ENCODE measurements at regions not wholly inside any gene's neighbourhood (a gene's known extent, or its start where the extent isn't known, plus 50 kb on each side); places are given as distances from the start of the nearest gene placed in this dataset.

DNA sequence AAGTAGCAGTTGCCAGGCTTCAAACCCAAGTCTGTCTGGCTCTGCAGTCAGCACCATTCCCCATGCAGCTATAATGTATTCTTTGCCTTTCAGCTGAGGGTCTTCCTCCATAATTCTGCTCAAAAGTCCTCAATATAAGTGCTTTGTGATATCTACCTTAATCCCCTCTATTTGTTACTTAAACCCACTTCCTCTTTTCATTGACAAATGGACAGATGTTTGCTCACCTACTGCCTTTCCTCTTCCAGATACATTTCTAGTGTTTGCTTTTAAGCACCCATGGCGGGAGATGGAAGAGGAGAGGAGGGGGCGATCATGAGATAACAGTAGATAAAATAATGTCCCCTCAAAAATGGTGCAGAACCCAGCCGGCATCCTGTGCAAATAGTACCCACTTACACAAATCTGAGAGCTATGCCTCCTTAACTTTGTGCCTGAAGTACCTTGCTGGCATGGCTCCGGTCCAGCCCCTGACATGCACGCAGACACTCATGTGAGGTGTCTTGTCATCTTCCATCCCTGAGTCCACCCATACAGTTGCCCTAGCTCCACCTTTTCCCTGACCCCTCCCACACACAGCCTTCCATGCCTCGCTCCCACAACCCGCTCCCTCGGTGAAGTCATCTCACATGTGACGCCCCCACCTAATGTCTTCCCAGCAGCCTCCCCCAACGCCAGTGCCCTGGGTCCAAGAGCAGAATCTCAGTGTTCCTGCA, 109.6 kb downstream of the TRIM29 start:
- no peaks in the 10 kb centered on the region for H3K36me3 ChIP-seq (ENCODE audit: control insufficient read depth in 4 of 4, insufficient read depth in 4 of 4, low read length in 3 of 4)
- H3K4me1 ChIP-seq (ENCODE audit: control extremely low read depth in 1 of 4, control insufficient read depth in 4 of 4, insufficient read depth in 4 of 4, low read length in 3 of 4), result no peaks in the 10 kb centered on the region
- peak in 1 of 3 donors; percentile 8 for DNase-seq
- WGBS (ENCODE audit: insufficient coverage), result 91% methylated on average over 7 of the region's 10 CpGs
- CTCF ChIA-PET, result no interaction called here
- POLR2A ChIA-PET, result no interaction called here
- no peak overlapping the region for H3K27ac ChIP-seq (ENCODE audit: insufficient read depth in 1 of 2, low read depth in 1 of 2, low read length in 2 of 2, poor library complexity in 1 of 2, severe bottlenecking in 2 of 2)
- no peak overlapping the region for H3K4me3 ChIP-seq (ENCODE audit: control insufficient read depth in 1 of 7, extremely low read depth in 1 of 7, insufficient read depth in 4 of 7, low read depth in 2 of 7, low read length in 6 of 7)
- no peaks in the 10 kb centered on the region for H3K9me3 ChIP-seq (ENCODE audit: control extremely low read depth in 1 of 5, control insufficient read depth in 4 of 5, insufficient read depth in 2 of 5, low read depth in 1 of 5, low read length in 4 of 5)
- peaks cover 0 to 34% (median 4%) of the 10 kb centered on the region in 5 experiments for H3K27me3 ChIP-seq (replicated peaks in 2 of 5; ENCODE audit: control insufficient read depth in 4 of 5, insufficient read depth in 5 of 5, low read length in 4 of 5)

GRCh38 chr11:120027546-120028180, 110.2 kb downstream of the TRIM29 start:
- peaks cover 0 to 39% (median 0%) of the 10 kb centered on the region in 5 experiments for H3K27me3 ChIP-seq (replicated peaks in 2 of 5; ENCODE audit: control insufficient read depth in 4 of 5, insufficient read depth in 5 of 5, low read length in 4 of 5)
- CTCF ChIA-PET, result no interaction called here
- no peaks in the 10 kb centered on the region for H3K36me3 ChIP-seq (ENCODE audit: control insufficient read depth in 4 of 4, insufficient read depth in 4 of 4, low read length in 3 of 4)
- WGBS (ENCODE audit: insufficient coverage), result 75% methylated on average over 11 of the region's 11 CpGs
- POLR2A ChIA-PET, result no interaction called here
- H3K4me1 ChIP-seq (ENCODE audit: control extremely low read depth in 1 of 4, control insufficient read depth in 4 of 4, insufficient read depth in 4 of 4, low read length in 3 of 4), result no peaks in the 10 kb centered on the region
- DNase-seq, result no peak
- no peak overlapping the region for H3K4me3 ChIP-seq (ENCODE audit: control insufficient read depth in 1 of 7, extremely low read depth in 1 of 7, insufficient read depth in 4 of 7, low read depth in 2 of 7, low read length in 6 of 7)
- no peak overlapping the region for H3K27ac ChIP-seq (ENCODE audit: insufficient read depth in 1 of 2, low read depth in 1 of 2, low read length in 2 of 2, poor library complexity in 1 of 2, severe bottlenecking in 2 of 2)
- no peaks in the 10 kb centered on the region for H3K9me3 ChIP-seq (ENCODE audit: control extremely low read depth in 1 of 5, control insufficient read depth in 4 of 5, insufficient read depth in 2 of 5, low read depth in 1 of 5, low read length in 4 of 5)

DNA sequence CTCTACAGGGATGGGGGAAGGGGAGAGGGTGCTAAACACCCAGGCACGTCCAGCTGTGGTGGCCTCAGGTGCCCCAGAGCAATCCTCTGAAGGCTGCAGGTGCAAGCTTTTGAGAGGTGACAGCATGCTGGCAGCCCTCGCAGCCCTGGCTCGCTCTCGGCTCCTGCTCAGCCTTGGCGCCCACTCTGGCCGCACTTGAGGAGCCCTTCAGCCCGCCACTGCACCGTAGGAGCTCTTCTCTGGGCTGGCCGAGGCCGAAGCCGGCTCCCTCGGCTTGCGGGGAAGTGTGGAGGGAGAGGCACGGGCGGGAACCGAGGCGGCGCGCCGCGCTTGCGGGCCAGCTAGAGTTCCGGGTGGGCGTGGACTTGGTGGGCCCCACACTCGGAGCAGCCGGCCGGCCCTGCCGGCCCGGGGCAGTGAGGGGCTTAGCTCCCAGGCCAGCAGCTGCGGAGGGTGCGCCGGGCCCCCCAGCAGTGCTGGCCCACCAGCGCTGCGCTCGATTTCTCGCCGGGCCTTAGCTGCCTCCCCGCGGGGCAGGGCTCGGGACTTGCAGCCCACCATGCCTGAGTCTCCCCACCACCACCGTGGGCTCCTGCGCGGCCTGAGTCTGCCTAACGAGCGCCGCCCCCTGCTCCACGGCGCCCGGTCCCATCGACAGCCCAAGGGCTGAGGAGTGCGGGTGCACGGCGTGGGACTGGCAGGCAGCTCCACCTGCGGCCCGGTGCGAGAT, 112.1 kb downstream of the TRIM29 start:
- CTCF ChIA-PET, result no interaction called here

DNA sequence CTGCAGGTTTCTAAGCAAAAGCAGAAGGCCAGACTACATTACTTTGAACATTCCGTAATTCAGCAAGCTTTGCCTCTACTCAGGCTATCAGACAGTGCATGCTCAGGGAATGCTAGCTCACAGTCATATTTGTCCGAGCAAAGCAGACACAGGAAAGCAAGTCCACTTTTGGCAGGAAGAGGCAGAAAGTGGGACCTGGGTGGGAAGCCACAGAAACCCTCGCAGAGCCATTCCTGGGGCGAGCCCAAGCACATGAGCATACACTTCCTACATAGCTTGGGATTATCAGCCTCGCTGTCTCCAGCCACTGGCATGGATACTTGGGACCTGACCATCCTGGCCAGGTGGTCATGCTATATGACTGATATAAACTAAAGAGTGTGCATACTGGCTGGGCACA, 113.3 kb downstream of the TRIM29 start:
- ChIA-PET CTCF (no interaction called here), POLR2A (no interaction called here)
- Histone ChIP-seq H3K27ac (ENCODE audit: insufficient read depth in 1 of 2, low read depth in 1 of 2, low read length in 2 of 2, poor library complexity in 1 of 2, severe bottlenecking in 2 of 2) (no peak overlapping the region), H3K36me3 (ENCODE audit: control insufficient read depth in 4 of 4, insufficient read depth in 4 of 4, low read length in 3 of 4) (no peaks in the 10 kb centered on the region), H3K4me1 (ENCODE audit: control extremely low read depth in 1 of 4, control insufficient read depth in 4 of 4, insufficient read depth in 4 of 4, low read length in 3 of 4) (no peaks in the 10 kb centered on the region), H3K4me3 (ENCODE audit: control insufficient read depth in 1 of 7, extremely low read depth in 1 of 7, insufficient read depth in 4 of 7, low read depth in 2 of 7, low read length in 6 of 7) (no peak overlapping the region), H3K9me3 (ENCODE audit: control extremely low read depth in 1 of 5, control insufficient read depth in 4 of 5, insufficient read depth in 2 of 5, low read depth in 1 of 5, low read length in 4 of 5) (peaks cover 0 to 1% (median 0%) of the 10 kb centered on the region in 5 experiments), H3K27me3 (replicated peaks in 2 of 5; ENCODE audit: control insufficient read depth in 4 of 5, insufficient read depth in 5 of 5, low read length in 4 of 5) (peaks cover 0 to 32% (median 0%) of the 10 kb centered on the region in 5 experiments)
- WGBS (ENCODE audit: insufficient coverage), result 85% methylated on average over 5 of the region's 5 CpGs
- no peak for DNase-seq

More for the DNA sequence above, 112.1 kb downstream of the TRIM29 start:
- WGBS (ENCODE audit: insufficient coverage), result 97% methylated on average over 52 of the region's 56 CpGs
- H3K4me3 ChIP-seq (ENCODE audit: control insufficient read depth in 1 of 7, extremely low read depth in 1 of 7, insufficient read depth in 4 of 7, low read depth in 2 of 7, low read length in 6 of 7), result no peak overlapping the region
- DNase-seq, result no peak
- no peaks in the 10 kb centered on the region for H3K4me1 ChIP-seq (ENCODE audit: control extremely low read depth in 1 of 4, control insufficient read depth in 4 of 4, insufficient read depth in 4 of 4, low read length in 3 of 4)
- H3K27me3 ChIP-seq (replicated peaks in 2 of 5; ENCODE audit: control insufficient read depth in 4 of 5, insufficient read depth in 5 of 5, low read length in 4 of 5), result peaks cover 0 to 32% (median 0%) of the 10 kb centered on the region in 5 experiments
- no peak overlapping the region for H3K27ac ChIP-seq (ENCODE audit: insufficient read depth in 1 of 2, low read depth in 1 of 2, low read length in 2 of 2, poor library complexity in 1 of 2, severe bottlenecking in 2 of 2)
- no peaks in the 10 kb centered on the region for H3K36me3 ChIP-seq (ENCODE audit: control insufficient read depth in 4 of 4, insufficient read depth in 4 of 4, low read length in 3 of 4)
- POLR2A ChIA-PET, result interaction anchor here (0.6 kb wide), 1 partner anchor 1026 kb away, joined by 3 read pairs; no protein-coding TSS in a partner anchor
- peaks cover 0 to 1% (median 0%) of the 10 kb centered on the region in 5 experiments for H3K9me3 ChIP-seq (ENCODE audit: control extremely low read depth in 1 of 5, control insufficient read depth in 4 of 5, insufficient read depth in 2 of 5, low read depth in 1 of 5, low read length in 4 of 5)

DNA sequence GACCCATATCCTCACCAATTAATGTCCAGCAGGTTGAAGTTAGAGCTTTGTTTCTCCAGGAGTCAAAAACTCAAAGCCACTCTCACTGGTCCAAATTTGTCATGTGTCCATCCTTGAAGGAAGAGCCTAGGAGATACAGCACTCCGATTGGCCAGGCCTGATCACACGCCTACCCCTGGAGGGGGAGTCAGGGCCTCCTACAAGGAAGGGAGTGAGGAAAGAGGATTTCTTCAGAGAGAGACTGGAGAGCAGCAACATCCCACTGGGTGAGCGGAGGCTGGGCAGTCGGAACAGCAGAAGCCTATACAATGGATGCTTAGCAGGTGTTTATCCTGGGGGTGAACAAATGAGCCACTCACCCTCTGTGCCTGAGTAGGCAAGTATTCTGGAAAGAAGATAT, 113.9 kb downstream of the TRIM29 start:
- ChIA-PET POLR2A (no interaction called here), CTCF (interaction anchor here (1.2 kb wide), 1 partner anchor 12 kb away, joined by 4 read pairs; no protein-coding TSS in a partner anchor)
- H3K4me3 ChIP-seq (ENCODE audit: control insufficient read depth in 1 of 7, extremely low read depth in 1 of 7, insufficient read depth in 4 of 7, low read depth in 2 of 7, low read length in 6 of 7), result no peak overlapping the region
- no peak for DNase-seq
- WGBS (ENCODE audit: insufficient coverage), result 100% methylated on average over 3 of the region's 4 CpGs
- peaks cover 0 to 33% (median under 1%) of the 10 kb centered on the region in 5 experiments for H3K27me3 ChIP-seq (replicated peaks in 2 of 5; ENCODE audit: control insufficient read depth in 4 of 5, insufficient read depth in 5 of 5, low read length in 4 of 5)
- H3K36me3 ChIP-seq (ENCODE audit: control insufficient read depth in 4 of 4, insufficient read depth in 4 of 4, low read length in 3 of 4), result no peaks in the 10 kb centered on the region
- H3K9me3 ChIP-seq (ENCODE audit: control extremely low read depth in 1 of 5, control insufficient read depth in 4 of 5, insufficient read depth in 2 of 5, low read depth in 1 of 5, low read length in 4 of 5), result peaks cover 0 to 1% (median 0%) of the 10 kb centered on the region in 5 experiments
- H3K4me1 ChIP-seq (ENCODE audit: control extremely low read depth in 1 of 4, control insufficient read depth in 4 of 4, insufficient read depth in 4 of 4, low read length in 3 of 4), result no peaks in the 10 kb centered on the region
- no peak overlapping the region for H3K27ac ChIP-seq (ENCODE audit: insufficient read depth in 1 of 2, low read depth in 1 of 2, low read length in 2 of 2, poor library complexity in 1 of 2, severe bottlenecking in 2 of 2)

DNA sequence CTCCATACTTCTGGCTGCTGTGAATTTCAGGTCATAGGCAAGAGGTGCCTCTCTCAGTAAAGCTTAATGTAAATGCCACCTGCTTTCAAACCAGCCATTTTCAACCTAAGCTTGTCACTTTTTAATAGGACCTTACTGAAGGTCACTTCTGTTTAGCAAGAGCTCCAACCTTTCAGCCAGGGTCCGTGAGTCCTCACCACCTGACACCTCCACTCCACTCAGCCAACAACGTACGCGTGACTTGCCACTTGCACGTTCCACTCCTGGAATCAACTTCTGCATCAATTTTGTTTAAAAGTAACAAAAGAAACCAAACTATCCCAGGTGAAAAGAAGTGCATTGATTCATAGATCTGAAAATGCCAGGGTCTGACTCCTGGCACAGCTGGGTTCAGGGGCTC, 114.4 kb downstream of the TRIM29 start:
- Histone ChIP-seq H3K36me3 (ENCODE audit: control insufficient read depth in 4 of 4, insufficient read depth in 4 of 4, low read length in 3 of 4) (no peaks in the 10 kb centered on the region), H3K9me3 (ENCODE audit: control extremely low read depth in 1 of 5, control insufficient read depth in 4 of 5, insufficient read depth in 2 of 5, low read depth in 1 of 5, low read length in 4 of 5) (peaks cover 0 to 1% (median 0%) of the 10 kb centered on the region in 5 experiments), H3K27me3 (replicated peaks in 2 of 5; ENCODE audit: control insufficient read depth in 4 of 5, insufficient read depth in 5 of 5, low read length in 4 of 5) (peaks cover 0 to 29% (median 3%) of the 10 kb centered on the region in 5 experiments), H3K4me1 (ENCODE audit: control extremely low read depth in 1 of 4, control insufficient read depth in 4 of 4, insufficient read depth in 4 of 4, low read length in 3 of 4) (no peaks in the 10 kb centered on the region), H3K4me3 (ENCODE audit: control insufficient read depth in 1 of 7, extremely low read depth in 1 of 7, insufficient read depth in 4 of 7, low read depth in 2 of 7, low read length in 6 of 7) (no peak overlapping the region), H3K27ac (ENCODE audit: insufficient read depth in 1 of 2, low read depth in 1 of 2, low read length in 2 of 2, poor library complexity in 1 of 2, severe bottlenecking in 2 of 2) (no peak overlapping the region)
- 82% methylated on average over 5 of the region's 5 CpGs for WGBS (ENCODE audit: insufficient coverage)
- DNase-seq, result no peak
- ChIA-PET POLR2A (no interaction called here), CTCF (interaction anchor here (1.2 kb wide), 1 partner anchor 13 kb away, joined by 4 read pairs; no protein-coding TSS in a partner anchor)
